ENCODE measurements at regions not wholly inside any gene's neighbourhood (a gene's known extent, or its start where the extent isn't known, plus 50 kb on each side); places are given as distances from the start of the nearest gene placed in this dataset.

DNA sequence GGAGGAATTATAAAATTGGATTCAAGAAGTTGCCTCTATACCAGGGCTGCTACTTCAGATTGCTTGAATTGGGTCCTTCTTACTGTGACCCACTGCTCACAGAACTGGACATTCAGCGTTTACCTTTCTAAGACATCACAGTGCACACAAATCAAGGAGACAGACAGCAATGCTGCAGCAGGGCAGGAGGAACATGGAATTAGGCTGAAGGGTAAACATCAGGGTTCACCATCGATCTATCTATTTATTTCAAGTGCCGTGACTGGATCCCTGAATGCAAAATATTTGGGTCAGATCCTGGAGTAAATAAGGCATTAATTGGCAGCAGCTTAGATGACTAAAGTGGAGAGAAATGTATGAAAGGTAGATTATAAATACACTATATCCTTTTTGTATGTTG lies 76.9 kb upstream of the HMGA2 start:
- WGBS: 40% methylated on average over 3 of the region's 3 CpGs
- H3K9me3 ChIP-seq (ENCODE audit: control insufficient read depth in 4 of 4, low read length in 3 of 4): no peaks in the 10 kb centered on the region
- H3K9ac ChIP-seq (ENCODE audit: low read depth in 1 of 2, low read length in 2 of 2): no peak overlapping the region
- no peak overlapping the region for H3K4me3 ChIP-seq (ENCODE audit: low read depth in 1 of 3, low read length in 3 of 3)
- H3K4me1 ChIP-seq (ENCODE audit: control insufficient read depth in 4 of 4, insufficient read depth in 4 of 4, low read length in 3 of 4): peaks cover under 1 to 3% (median 2%) of the 10 kb centered on the region in 4 donors
- no peak overlapping the region for H3K27ac ChIP-seq (ENCODE audit: low read depth in 1 of 2, low read length in 2 of 2)
- peaks cover 0 to 3% (median 0%) of the 10 kb centered on the region in 4 donors for H3K27me3 ChIP-seq (ENCODE audit: control insufficient read depth in 4 of 4, insufficient read depth in 4 of 4, low read length in 3 of 4)
- no peaks in the 10 kb centered on the region for H3K36me3 ChIP-seq (ENCODE audit: control insufficient read depth in 4 of 4, insufficient read depth in 3 of 4, low read depth in 1 of 4, low read length in 3 of 4)
- peak in 1 of 2 donors; percentile 7 for TF ChIP-seq RXRA (IDR thresholded peaks at IDR 0.05)
- TF ChIP-seq HNF4A (conservative IDR thresholded peaks at IDR 0.05): peak in 1 of 2 donors; percentile 27
- no peak for TF ChIP-seq JUND (IDR thresholded peaks at IDR 0.05)
- no peak for TF ChIP-seq TAF1 (conservative IDR thresholded peaks at IDR 0.05)
- DNase-seq (ENCODE audit: low spot score): no peak

DNA sequence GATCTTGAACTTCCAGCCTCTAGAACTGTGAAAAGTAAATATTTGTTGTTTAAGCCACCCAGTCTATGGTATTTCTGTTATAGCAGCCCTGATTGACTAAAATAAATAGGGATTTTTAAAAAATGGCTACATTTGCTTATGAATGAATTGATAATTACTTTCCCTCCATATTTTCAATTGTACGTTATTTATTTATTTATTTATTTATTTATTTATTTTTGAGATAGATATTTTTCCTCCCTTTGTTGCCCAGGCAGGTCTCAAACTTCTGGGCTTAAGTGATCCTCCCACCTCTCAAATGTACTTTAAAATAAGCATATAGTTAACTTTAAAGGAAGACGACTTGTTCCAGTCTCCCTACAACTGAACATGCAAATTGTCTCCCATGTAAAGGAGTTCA lies 76.0 kb upstream of the HMGA2 start:
- H3K9ac ChIP-seq (ENCODE audit: low read depth in 1 of 2, low read length in 2 of 2): no peak overlapping the region
- H3K4me3 ChIP-seq (ENCODE audit: low read depth in 1 of 3, low read length in 3 of 3): no peak overlapping the region
- H3K27ac ChIP-seq (ENCODE audit: low read depth in 1 of 2, low read length in 2 of 2): no peak overlapping the region
- WGBS: 95% methylated on average over 2 of the region's 2 CpGs
- TF ChIP-seq JUND (IDR thresholded peaks at IDR 0.05) (no peak), RAD21 (IDR thresholded peaks at IDR 0.05) (no peak), FOXA2 (IDR thresholded peaks at IDR 0.05) (no peak), ATF3 (IDR thresholded peaks at IDR 0.05) (no peak), HNF4G (IDR thresholded peaks at IDR 0.05) (no peak), MAX (IDR thresholded peaks at IDR 0.05) (no peak), EGR1 (IDR thresholded peaks at IDR 0.05; ENCODE audit: low read depth in 2 of 2) (no peak), FOXA1 (IDR thresholded peaks at IDR 0.05) (no peak), HNF4A (conservative IDR thresholded peaks at IDR 0.05) (no peak), TAF1 (conservative IDR thresholded peaks at IDR 0.05) (no peak), SP1 (IDR thresholded peaks at IDR 0.05) (no peak), ZBTB33 (IDR thresholded peaks at IDR 0.05) (no peak)
- TF ChIP-seq, protein P1, sequence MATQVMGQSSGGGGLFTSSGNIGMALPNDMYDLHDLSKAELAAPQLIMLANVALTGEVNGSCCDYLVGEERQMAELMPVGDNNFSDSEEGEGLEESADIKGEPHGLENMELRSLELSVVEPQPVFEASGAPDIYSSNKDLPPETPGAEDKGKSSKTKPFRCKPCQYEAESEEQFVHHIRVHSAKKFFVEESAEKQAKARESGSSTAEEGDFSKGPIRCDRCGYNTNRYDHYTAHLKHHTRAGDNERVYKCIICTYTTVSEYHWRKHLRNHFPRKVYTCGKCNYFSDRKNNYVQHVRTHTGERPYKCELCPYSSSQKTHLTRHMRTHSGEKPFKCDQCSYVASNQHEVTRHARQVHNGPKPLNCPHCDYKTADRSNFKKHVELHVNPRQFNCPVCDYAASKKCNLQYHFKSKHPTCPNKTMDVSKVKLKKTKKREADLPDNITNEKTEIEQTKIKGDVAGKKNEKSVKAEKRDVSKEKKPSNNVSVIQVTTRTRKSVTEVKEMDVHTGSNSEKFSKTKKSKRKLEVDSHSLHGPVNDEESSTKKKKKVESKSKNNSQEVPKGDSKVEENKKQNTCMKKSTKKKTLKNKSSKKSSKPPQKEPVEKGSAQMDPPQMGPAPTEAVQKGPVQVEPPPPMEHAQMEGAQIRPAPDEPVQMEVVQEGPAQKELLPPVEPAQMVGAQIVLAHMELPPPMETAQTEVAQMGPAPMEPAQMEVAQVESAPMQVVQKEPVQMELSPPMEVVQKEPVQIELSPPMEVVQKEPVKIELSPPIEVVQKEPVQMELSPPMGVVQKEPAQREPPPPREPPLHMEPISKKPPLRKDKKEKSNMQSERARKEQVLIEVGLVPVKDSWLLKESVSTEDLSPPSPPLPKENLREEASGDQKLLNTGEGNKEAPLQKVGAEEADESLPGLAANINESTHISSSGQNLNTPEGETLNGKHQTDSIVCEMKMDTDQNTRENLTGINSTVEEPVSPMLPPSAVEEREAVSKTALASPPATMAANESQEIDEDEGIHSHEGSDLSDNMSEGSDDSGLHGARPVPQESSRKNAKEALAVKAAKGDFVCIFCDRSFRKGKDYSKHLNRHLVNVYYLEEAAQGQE (IDR thresholded peaks at IDR 0.05): no peak
- peaks cover 0 to 3% (median 2%) of the 10 kb centered on the region in 4 donors for H3K4me1 ChIP-seq (ENCODE audit: control insufficient read depth in 4 of 4, insufficient read depth in 4 of 4, low read length in 3 of 4)
- no peaks in the 10 kb centered on the region for H3K36me3 ChIP-seq (ENCODE audit: control insufficient read depth in 4 of 4, insufficient read depth in 3 of 4, low read depth in 1 of 4, low read length in 3 of 4)
- DNase-seq (ENCODE audit: low spot score): no peak
- H3K27me3 ChIP-seq (ENCODE audit: control insufficient read depth in 4 of 4, insufficient read depth in 4 of 4, low read length in 3 of 4): no peaks in the 10 kb centered on the region
- no peaks in the 10 kb centered on the region for H3K9me3 ChIP-seq (ENCODE audit: control insufficient read depth in 4 of 4, low read length in 3 of 4)

Data from liver (tissue), 7 donors.